ENCODE measurements at regions not wholly inside any gene's neighbourhood (a gene's known extent, or its start where the extent isn't known, plus 50 kb on each side); places are given as distances from the start of the nearest gene placed in this dataset.

GRCh38 chr3:159123877-159124276 lies 322.0 kb downstream of the MFSD1 start:
- no peaks in the 10 kb centered on the region for H3K36me3 Mint-ChIP-seq (ENCODE audit: low read depth)
- H3K4me1 Mint-ChIP-seq (ENCODE audit: low read depth): peaks cover 5% of the 10 kb centered on the region
- H3K27me3 Mint-ChIP-seq (ENCODE audit: insufficient read depth): peaks cover 6% of the 10 kb centered on the region; the same call in 1 of the 2 replicates
- H3K27ac Mint-ChIP-seq: no peak overlapping the region
- no peak for DNase-seq
- H3K9me3 Mint-ChIP-seq: no peaks in the 10 kb centered on the region
- no peak for TF ChIP-seq CTCF (IDR thresholded peaks at IDR 0.05)
- no peak overlapping the region for H3K4me3 Mint-ChIP-seq

GRCh38 chr3:159126261-159127020 lies 324.6 kb downstream of the MFSD1 start:
- no peak overlapping the region for H3K27ac Mint-ChIP-seq
- no peaks in the 10 kb centered on the region for H3K9me3 Mint-ChIP-seq
- no peak for TF ChIP-seq CTCF (IDR thresholded peaks at IDR 0.05)
- no peak overlapping the region for H3K4me3 Mint-ChIP-seq
- no peak for DNase-seq
- no peaks in the 10 kb centered on the region for H3K36me3 Mint-ChIP-seq (ENCODE audit: low read depth)
- peaks cover 7% of the 10 kb centered on the region for H3K4me1 Mint-ChIP-seq (ENCODE audit: low read depth)
- H3K27me3 Mint-ChIP-seq (ENCODE audit: insufficient read depth): peaks cover 6% of the 10 kb centered on the region; the same call in 1 of the 2 replicates

GRCh38 chr3:159127021-159127392 lies 325.2 kb downstream of the MFSD1 start:
- Mint-ChIP-seq H3K36me3 (ENCODE audit: low read depth) (no peaks in the 10 kb centered on the region), H3K27me3 (ENCODE audit: insufficient read depth) (peaks cover 9% of the 10 kb centered on the region), H3K9me3 (no peaks in the 10 kb centered on the region), H3K27ac (no peak overlapping the region), H3K4me3 (no peak overlapping the region), H3K4me1 (ENCODE audit: low read depth) (peaks cover 7% of the 10 kb centered on the region)
- no peak for DNase-seq
- TF ChIP-seq CTCF (IDR thresholded peaks at IDR 0.05): no peak

- no peak for TF ChIP-seq CTCF (IDR thresholded peaks at IDR 0.05)
- Mint-ChIP-seq H3K27ac (no peak overlapping the region), H3K27me3 (ENCODE audit: insufficient read depth) (peaks cover 7% of the 10 kb centered on the region), H3K4me3 (no peak overlapping the region), H3K36me3 (ENCODE audit: low read depth) (no peaks in the 10 kb centered on the region), H3K9me3 (no peaks in the 10 kb centered on the region), H3K4me1 (ENCODE audit: low read depth) (peaks cover 7% of the 10 kb centered on the region)
- no peak for DNase-seq
Observed at GRCh38 chr3:159128628-159129027, 326.8 kb downstream of the MFSD1 start.

GRCh38 chr3:159130108-159130507 lies 328.3 kb downstream of the MFSD1 start:
- H3K36me3 Mint-ChIP-seq (ENCODE audit: low read depth): no peaks in the 10 kb centered on the region
- no peak overlapping the region for H3K4me3 Mint-ChIP-seq
- H3K4me1 Mint-ChIP-seq (ENCODE audit: low read depth): peaks cover 7% of the 10 kb centered on the region
- no peak overlapping the region for H3K27ac Mint-ChIP-seq
- H3K27me3 Mint-ChIP-seq (ENCODE audit: insufficient read depth): peaks cover 13% of the 10 kb centered on the region
- TF ChIP-seq CTCF (IDR thresholded peaks at IDR 0.05): peak; percentile 69
- H3K9me3 Mint-ChIP-seq: no peaks in the 10 kb centered on the region
- DNase-seq: peak; percentile 10

Measured in HFFc6 (cell line).